Tibial nerve (tissue), 4 donors: ENCODE measurements at regions not wholly inside any gene's neighbourhood (a gene's known extent, or its start where the extent isn't known, plus 50 kb on each side); places are given as distances from the start of the nearest gene placed in this dataset. TPM values are rescaled to one million over a fixed set of nuclear protein-coding genes. Genes with fewer than 3 reads are reported as not detected.

Experiments used
- DNase-seq, 2 donors: peaks; one replicate each; pipeline ENCODE4 v3.0.0-alpha.2; 2019; ENCODE audit warnings: low spot score in 2 of 2
- H3K27ac ChIP-seq, 4 donors: fragments of 200-600 bp; sonication (generic) in 3 of 4; one replicate each; pipeline ENCODE4 v1.5.1; 2017 to 2019; ENCODE audit warnings: mild to moderate bottlenecking in 1 of 4
- H3K27me3 ChIP-seq, 2 donors: fragments of 200-600 bp; sonication (generic) in 1 of 2; one replicate each; pipeline versions ENCODE4 v1.5.1 to v1.6.0; 2017 to 2019
- H3K36me3 ChIP-seq, 3 donors: fragments of 200-600 bp; sonication (generic); one replicate each; pipeline ENCODE4 v1.5.1; 2018 to 2019
- H3K4me1 ChIP-seq, 4 donors: fragments of 200-600 bp; sonication (generic) in 3 of 4; one replicate each; pipeline ENCODE4 v1.5.1; 2017 to 2019
- H3K4me3 ChIP-seq, 4 donors: fragments of 200-600 bp; sonication (generic) in 3 of 4; one replicate each; pipeline ENCODE4 v1.5.1; 2017 to 2019; ENCODE audit warnings: mild to moderate bottlenecking in 1 of 4, moderate library complexity in 1 of 4
- H3K9me3 ChIP-seq, 4 donors: fragments of 200-600 bp; sonication (generic) in 3 of 4; one replicate each; pipeline ENCODE4 v1.5.1; 2017 to 2019
- EP300 ChIP-seq, 2 donors: sonication (generic); formaldehyde crosslinking; IDR thresholded peaks; one replicate each; pipeline ENCODE4 v1.6.1; 2017; ENCODE audit warnings: antibody characterized with exemption in 2 of 2, mild to moderate bottlenecking in 1 of 2
- POLR2A ChIP-seq, 2 donors: fragments of 450-650 bp; IDR thresholded peaks; one replicate each; pipeline ENCODE4 v1.6.1; 2017; ENCODE audit warnings: antibody characterized with exemption in 2 of 2, mild to moderate bottlenecking in 2 of 2, moderate library complexity in 2 of 2
- WGBS, 2 donors: methylation state at CpG; one replicate each; pipeline ENCODE4 v1.1.5; 2018; 5-methylcytosine and 5-hydroxymethylcytosine counted together
- small RNA-seq: library from RNA; depleted of rRNA; stranded (forward); fragments of <200 nt; gene quantifications from one replicate; pipeline ENCODE3, GENCODE V24; 2016
- TF ChIP-seq, protein P1 (sequence below), 5 experiments: fragments of 200-600 bp in 3 of 5; fragments of 450-650 bp in 2 of 5; sonication (generic) in 3 of 5; IDR thresholded peaks; one replicate each; pipeline ENCODE4 v1.5.1; 2016 to 2019; ENCODE audit warnings: antibody characterized with exemption in 5 of 5, mild to moderate bottlenecking in 3 of 5, moderate library complexity in 2 of 5

DNA sequence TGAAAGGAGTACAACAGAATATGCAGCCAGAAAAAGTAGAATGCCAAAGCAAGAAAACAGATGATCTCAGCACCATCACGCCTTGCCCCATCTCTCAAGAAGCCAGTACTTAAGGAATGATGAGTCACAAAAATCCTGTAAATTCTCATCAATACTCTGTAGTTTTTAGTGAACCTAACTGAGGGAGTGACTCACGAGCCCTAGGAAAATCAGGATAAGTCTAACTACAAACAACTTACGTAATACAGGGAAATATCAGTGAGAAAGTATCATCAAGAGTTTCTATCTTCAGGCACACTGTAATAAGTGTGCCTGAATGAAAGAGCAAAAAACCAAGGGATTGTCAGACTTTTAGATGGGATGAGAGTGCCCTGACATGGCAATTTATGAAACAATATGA, 644.4 kb downstream of the STPG2 start:
- no peak for DNase-seq
- 68 to 72% methylated on average over 3 of the region's 3 CpGs for WGBS, 2 donors
- Histone ChIP-seq H3K4me1 (peaks cover 0 to 5% (median 0%) of the 10 kb centered on the region in 4 donors), H3K27ac (no peak overlapping the region), H3K4me3 (no peak overlapping the region), H3K9me3 (no peaks in the 10 kb centered on the region), H3K27me3 (no peaks in the 10 kb centered on the region), H3K36me3 (no peaks in the 10 kb centered on the region)
- TF ChIP-seq, protein P1, sequence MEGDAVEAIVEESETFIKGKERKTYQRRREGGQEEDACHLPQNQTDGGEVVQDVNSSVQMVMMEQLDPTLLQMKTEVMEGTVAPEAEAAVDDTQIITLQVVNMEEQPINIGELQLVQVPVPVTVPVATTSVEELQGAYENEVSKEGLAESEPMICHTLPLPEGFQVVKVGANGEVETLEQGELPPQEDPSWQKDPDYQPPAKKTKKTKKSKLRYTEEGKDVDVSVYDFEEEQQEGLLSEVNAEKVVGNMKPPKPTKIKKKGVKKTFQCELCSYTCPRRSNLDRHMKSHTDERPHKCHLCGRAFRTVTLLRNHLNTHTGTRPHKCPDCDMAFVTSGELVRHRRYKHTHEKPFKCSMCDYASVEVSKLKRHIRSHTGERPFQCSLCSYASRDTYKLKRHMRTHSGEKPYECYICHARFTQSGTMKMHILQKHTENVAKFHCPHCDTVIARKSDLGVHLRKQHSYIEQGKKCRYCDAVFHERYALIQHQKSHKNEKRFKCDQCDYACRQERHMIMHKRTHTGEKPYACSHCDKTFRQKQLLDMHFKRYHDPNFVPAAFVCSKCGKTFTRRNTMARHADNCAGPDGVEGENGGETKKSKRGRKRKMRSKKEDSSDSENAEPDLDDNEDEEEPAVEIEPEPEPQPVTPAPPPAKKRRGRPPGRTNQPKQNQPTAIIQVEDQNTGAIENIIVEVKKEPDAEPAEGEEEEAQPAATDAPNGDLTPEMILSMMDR (IDR thresholded peaks at IDR 0.05) = no peak
- TF ChIP-seq POLR2A (IDR thresholded peaks at IDR 0.05) (no peak), EP300 (IDR thresholded peaks at IDR 0.05) (no peak)

DNA sequence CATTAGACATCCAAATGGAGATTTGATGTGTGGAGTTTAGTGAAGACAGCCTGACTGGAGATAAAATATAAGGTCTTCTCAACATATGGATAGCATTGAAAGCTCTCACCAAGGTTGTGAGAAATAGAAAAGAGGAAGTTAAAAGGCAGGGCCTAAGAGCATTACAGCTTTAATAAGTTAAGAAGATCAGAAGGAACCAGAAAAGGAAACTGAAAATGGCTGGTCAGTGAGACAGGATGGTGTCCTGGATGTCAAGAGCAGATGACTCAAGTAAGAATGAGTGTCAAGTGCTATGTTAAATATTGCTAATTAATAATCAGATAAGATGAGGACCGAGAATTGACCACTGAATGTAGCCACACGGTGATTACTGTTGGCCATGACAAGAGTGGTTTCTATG, 642.9 kb downstream of the STPG2 start:
- TF ChIP-seq EP300 (IDR thresholded peaks at IDR 0.05) = no peak
- TF ChIP-seq POLR2A (IDR thresholded peaks at IDR 0.05) = no peak
- TF ChIP-seq, protein P1 (IDR thresholded peaks at IDR 0.05) = no peak
- no peak overlapping the region for H3K4me3 ChIP-seq
- H3K9me3 ChIP-seq = no peaks in the 10 kb centered on the region
- H3K4me1 ChIP-seq = peaks cover 0 to 5% (median 0%) of the 10 kb centered on the region in 4 donors
- no peak overlapping the region for H3K27ac ChIP-seq
- no peaks in the 10 kb centered on the region for H3K36me3 ChIP-seq
- no peak for DNase-seq
- 92 to 94% methylated on average over 2 of the region's 2 CpGs for WGBS, 2 donors
- H3K27me3 ChIP-seq = no peaks in the 10 kb centered on the region

DNA sequence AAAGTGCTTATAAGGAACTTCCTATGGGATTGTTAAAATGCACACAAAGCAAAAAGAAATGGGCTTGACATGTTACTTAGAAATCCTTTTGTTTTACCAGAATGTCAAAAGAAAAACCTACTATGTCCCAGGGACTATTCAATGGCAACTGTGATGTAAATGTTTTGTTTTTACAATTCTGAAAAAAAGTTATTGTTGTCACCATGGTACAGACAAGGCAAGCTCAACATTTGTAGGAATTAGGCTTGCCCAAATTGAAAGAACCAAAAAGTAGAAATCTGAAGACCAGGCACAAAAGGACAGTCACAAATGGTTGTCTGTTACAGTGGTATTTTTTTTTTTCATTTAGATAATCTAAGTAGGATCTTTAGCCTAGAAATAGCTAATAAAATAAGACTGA, 638.6 kb downstream of the STPG2 start:
- Histone ChIP-seq H3K27me3 (no peaks in the 10 kb centered on the region), H3K4me3 (no peak overlapping the region), H3K36me3 (no peaks in the 10 kb centered on the region), H3K9me3 (no peaks in the 10 kb centered on the region), H3K4me1 (no peaks in the 10 kb centered on the region), H3K27ac (no peak overlapping the region)
- TF ChIP-seq POLR2A (IDR thresholded peaks at IDR 0.05) = no peak
- TF ChIP-seq EP300 (IDR thresholded peaks at IDR 0.05) = no peak
- TF ChIP-seq, protein P1 (IDR thresholded peaks at IDR 0.05) = no peak
- DNase-seq = no peak

DNA sequence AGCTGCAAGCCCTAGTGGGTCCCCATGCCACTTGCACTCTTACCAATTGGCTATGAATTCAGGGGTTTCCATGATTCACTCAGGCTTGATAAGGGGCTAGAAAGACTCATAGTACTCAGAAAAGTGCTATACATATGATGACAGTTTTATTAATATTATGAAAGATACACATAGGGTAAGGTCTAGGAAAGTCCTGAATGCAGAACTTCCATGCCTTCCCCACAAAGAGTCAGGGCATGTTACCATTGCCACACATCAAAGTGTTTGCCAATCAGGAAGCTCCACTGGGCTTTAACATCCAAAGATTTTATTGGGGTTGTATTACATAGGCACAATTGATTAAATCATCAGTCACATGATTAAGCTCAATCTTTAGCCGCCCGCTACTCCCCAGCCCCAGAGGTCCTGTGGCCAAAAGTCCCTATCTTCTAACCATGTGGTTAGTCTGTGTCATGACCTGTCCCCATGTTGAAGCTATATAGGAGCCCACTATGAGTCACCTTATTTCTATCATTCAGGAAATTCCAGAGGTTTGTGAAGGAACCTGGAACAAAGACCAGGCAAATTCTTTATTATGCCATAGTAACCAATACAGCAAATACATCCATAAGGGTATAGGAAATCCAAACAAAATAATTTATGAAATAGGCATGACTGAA, 635.6 kb downstream of the STPG2 start:
- H3K9me3 ChIP-seq = no peaks in the 10 kb centered on the region
- no peak overlapping the region for H3K27ac ChIP-seq
- no peak overlapping the region for H3K4me3 ChIP-seq
- no peaks in the 10 kb centered on the region for H3K36me3 ChIP-seq
- no peak for DNase-seq
- H3K27me3 ChIP-seq = no peaks in the 10 kb centered on the region
- WGBS, 2 donors = 85 to 97% methylated on average over 2 of the region's 2 CpGs
- TF ChIP-seq POLR2A (IDR thresholded peaks at IDR 0.05) = no peak
- TF ChIP-seq, protein P1 (IDR thresholded peaks at IDR 0.05) = no peak
- no peak for TF ChIP-seq EP300 (IDR thresholded peaks at IDR 0.05)
- no peaks in the 10 kb centered on the region for H3K4me1 ChIP-seq

Small RNA genes lying in the stretch of these regions (small RNA-seq; reads per million reads assigned to genes)
- gene COX7A2P2 (not detected), gene RNU6-34P (not detected)
